Testis (tissue), 2 donors: ENCODE measurements at regions not wholly inside any gene's neighbourhood (a gene's known extent, or its start where the extent isn't known, plus 50 kb on each side); places are given as distances from the start of the nearest gene placed in this dataset.

ENCODE experiments used
- DNase-seq: peaks from one replicate; pipeline ENCODE4 v3.0.0-alpha.2; 2019
- H3K27ac ChIP-seq, 2 donors: fragments of 200-600 bp; sonication (generic); one replicate each; pipeline ENCODE4 v1.5.1; 2019
- H3K27me3 ChIP-seq: fragments of 200-600 bp; sonication (generic); one replicate; pipeline ENCODE4 v1.5.1; 2019
- H3K36me3 ChIP-seq: fragments of 200-600 bp; sonication (generic); one replicate; pipeline ENCODE4 v1.5.1; 2017; ENCODE audit warnings: low read depth; ENCODE audit errors: missing control alignments
- H3K4me1 ChIP-seq: fragments of 200-600 bp; sonication (generic); one replicate; pipeline ENCODE4 v1.5.1; 2019
- H3K4me3 ChIP-seq, 2 donors: fragments of 200-600 bp; sonication (generic); one replicate each; pipeline ENCODE4 v1.5.1; 2017 to 2019
- H3K9me3 ChIP-seq: fragments of 200-600 bp; sonication (generic); one replicate; pipeline ENCODE4 v1.5.1; 2017
- CTCF ChIP-seq, 3 experiments: fragments of 450-650 bp in 2 of 3; fragments of 200-600 bp in 1 of 3; sonication (generic) in 1 of 3; IDR thresholded peaks; one replicate each; pipeline ENCODE4 v1.5.1; 2016 to 2019; ENCODE audit warnings: antibody characterized with exemption in 3 of 3, mild to moderate bottlenecking in 2 of 3, moderate library complexity in 1 of 3
- POLR2A ChIP-seq: fragments of 450-650 bp; IDR thresholded peaks from one replicate; pipeline ENCODE4 v1.6.1; 2017; ENCODE audit warnings: antibody characterized with exemption, mild to moderate bottlenecking, moderate library complexity
- WGBS, 2 donors: methylation state at CpG; one replicate each; pipeline ENCODE4 v1.1.5; 2018; 5-methylcytosine and 5-hydroxymethylcytosine counted together
- intact Hi-C: fragments of 100-400 bp; cut with DNase I; formaldehyde crosslinking; loops from one replicate; pipeline ENCODE4 v1.15.1; 2023; ENCODE audit warnings: low total_unique reads

GRCh38 chr12:107844312-107844921 lies 69.9 kb downstream of the ASCL4 start:
- 1 to 2% methylated on average over 24 to 49 of the region's 54 CpGs for WGBS, 2 donors

GRCh38 chr12:107845226-107845979 lies 70.9 kb downstream of the ASCL4 start:
- no peak overlapping the region for H3K4me3 ChIP-seq
- no peaks in the 10 kb centered on the region for H3K9me3 ChIP-seq
- H3K4me1 ChIP-seq, result no peaks in the 10 kb centered on the region
- intact Hi-C loops, result no loop called here
- WGBS, 2 donors, result 8 to 14% methylated on average over 10 to 51 of the region's 51 CpGs
- DNase-seq, result no peak
- no peaks in the 10 kb centered on the region for H3K36me3 ChIP-seq
- no peak overlapping the region for H3K27ac ChIP-seq
- no peaks in the 10 kb centered on the region for H3K27me3 ChIP-seq
- TF ChIP-seq POLR2A (no peak), CTCF (IDR thresholded peaks at IDR 0.05) (no peak)

More at GRCh38 chr12:107844312-107844921, 69.9 kb downstream of the ASCL4 start:
- intact Hi-C loops, result no loop called here
- TF ChIP-seq POLR2A (no peak), CTCF (IDR thresholded peaks at IDR 0.05) (no peak)
- no peak for DNase-seq
- Histone ChIP-seq H3K4me1 (no peaks in the 10 kb centered on the region), H3K9me3 (no peaks in the 10 kb centered on the region), H3K27ac (no peak overlapping the region), H3K4me3 (peak overlapping the region in 1 of 2 donors; percentile 18), H3K27me3 (no peaks in the 10 kb centered on the region), H3K36me3 (no peaks in the 10 kb centered on the region)

GRCh38 chr12:107845980-107846659 lies 71.6 kb downstream of the ASCL4 start:
- no peak for DNase-seq
- H3K27me3 ChIP-seq, result no peaks in the 10 kb centered on the region
- 40 to 62% methylated on average over 17 of the region's 17 CpGs for WGBS, 2 donors
- H3K4me3 ChIP-seq, result no peak overlapping the region
- H3K27ac ChIP-seq, result no peak overlapping the region
- H3K36me3 ChIP-seq, result no peaks in the 10 kb centered on the region
- TF ChIP-seq CTCF (IDR thresholded peaks at IDR 0.05), result no peak
- TF ChIP-seq POLR2A, result no peak
- H3K4me1 ChIP-seq, result no peaks in the 10 kb centered on the region
- intact Hi-C loops, result no loop called here
- H3K9me3 ChIP-seq, result no peaks in the 10 kb centered on the region

- intact Hi-C loops, result no loop called here
- H3K27me3 ChIP-seq, result no peaks in the 10 kb centered on the region
- no peak overlapping the region for H3K4me3 ChIP-seq
- H3K27ac ChIP-seq, result no peak overlapping the region
- DNase-seq, result no peak
- TF ChIP-seq CTCF (IDR thresholded peaks at IDR 0.05) (no peak), POLR2A (no peak)
- H3K36me3 ChIP-seq, result no peaks in the 10 kb centered on the region
- H3K4me1 ChIP-seq, result no peaks in the 10 kb centered on the region
- 56 to 76% methylated on average over 1 of the region's 1 CpG for WGBS, 2 donors
- H3K9me3 ChIP-seq, result no peaks in the 10 kb centered on the region
Measured at GRCh38 chr12:107847430-107847829, 72.9 kb downstream of the ASCL4 start.
